ENCODE measurements at regions not wholly inside any gene's neighbourhood (a gene's known extent, or its start where the extent isn't known, plus 50 kb on each side); places are given as distances from the start of the nearest gene placed in this dataset.

DNA sequence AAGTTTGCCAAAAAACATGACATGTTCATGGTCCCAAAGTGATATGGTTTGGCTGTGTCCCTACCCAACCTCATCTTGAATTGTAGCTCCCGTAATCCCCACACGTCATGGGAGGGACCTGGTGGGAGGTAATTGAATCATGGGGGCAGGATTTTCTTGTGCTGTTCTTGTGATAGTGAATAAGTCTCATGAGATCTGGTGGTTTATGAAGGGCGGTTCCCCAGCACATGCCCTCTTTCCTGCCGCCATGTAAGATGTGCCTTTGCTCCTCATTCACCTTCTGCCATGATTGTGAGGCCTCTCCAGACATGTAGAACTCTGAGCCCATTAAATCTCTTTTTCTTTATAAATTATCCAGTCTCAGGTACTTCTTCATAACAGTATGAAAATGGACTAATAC lies 322.1 kb downstream of the MED10 start (continued):
- TF ChIP-seq, protein P1, sequence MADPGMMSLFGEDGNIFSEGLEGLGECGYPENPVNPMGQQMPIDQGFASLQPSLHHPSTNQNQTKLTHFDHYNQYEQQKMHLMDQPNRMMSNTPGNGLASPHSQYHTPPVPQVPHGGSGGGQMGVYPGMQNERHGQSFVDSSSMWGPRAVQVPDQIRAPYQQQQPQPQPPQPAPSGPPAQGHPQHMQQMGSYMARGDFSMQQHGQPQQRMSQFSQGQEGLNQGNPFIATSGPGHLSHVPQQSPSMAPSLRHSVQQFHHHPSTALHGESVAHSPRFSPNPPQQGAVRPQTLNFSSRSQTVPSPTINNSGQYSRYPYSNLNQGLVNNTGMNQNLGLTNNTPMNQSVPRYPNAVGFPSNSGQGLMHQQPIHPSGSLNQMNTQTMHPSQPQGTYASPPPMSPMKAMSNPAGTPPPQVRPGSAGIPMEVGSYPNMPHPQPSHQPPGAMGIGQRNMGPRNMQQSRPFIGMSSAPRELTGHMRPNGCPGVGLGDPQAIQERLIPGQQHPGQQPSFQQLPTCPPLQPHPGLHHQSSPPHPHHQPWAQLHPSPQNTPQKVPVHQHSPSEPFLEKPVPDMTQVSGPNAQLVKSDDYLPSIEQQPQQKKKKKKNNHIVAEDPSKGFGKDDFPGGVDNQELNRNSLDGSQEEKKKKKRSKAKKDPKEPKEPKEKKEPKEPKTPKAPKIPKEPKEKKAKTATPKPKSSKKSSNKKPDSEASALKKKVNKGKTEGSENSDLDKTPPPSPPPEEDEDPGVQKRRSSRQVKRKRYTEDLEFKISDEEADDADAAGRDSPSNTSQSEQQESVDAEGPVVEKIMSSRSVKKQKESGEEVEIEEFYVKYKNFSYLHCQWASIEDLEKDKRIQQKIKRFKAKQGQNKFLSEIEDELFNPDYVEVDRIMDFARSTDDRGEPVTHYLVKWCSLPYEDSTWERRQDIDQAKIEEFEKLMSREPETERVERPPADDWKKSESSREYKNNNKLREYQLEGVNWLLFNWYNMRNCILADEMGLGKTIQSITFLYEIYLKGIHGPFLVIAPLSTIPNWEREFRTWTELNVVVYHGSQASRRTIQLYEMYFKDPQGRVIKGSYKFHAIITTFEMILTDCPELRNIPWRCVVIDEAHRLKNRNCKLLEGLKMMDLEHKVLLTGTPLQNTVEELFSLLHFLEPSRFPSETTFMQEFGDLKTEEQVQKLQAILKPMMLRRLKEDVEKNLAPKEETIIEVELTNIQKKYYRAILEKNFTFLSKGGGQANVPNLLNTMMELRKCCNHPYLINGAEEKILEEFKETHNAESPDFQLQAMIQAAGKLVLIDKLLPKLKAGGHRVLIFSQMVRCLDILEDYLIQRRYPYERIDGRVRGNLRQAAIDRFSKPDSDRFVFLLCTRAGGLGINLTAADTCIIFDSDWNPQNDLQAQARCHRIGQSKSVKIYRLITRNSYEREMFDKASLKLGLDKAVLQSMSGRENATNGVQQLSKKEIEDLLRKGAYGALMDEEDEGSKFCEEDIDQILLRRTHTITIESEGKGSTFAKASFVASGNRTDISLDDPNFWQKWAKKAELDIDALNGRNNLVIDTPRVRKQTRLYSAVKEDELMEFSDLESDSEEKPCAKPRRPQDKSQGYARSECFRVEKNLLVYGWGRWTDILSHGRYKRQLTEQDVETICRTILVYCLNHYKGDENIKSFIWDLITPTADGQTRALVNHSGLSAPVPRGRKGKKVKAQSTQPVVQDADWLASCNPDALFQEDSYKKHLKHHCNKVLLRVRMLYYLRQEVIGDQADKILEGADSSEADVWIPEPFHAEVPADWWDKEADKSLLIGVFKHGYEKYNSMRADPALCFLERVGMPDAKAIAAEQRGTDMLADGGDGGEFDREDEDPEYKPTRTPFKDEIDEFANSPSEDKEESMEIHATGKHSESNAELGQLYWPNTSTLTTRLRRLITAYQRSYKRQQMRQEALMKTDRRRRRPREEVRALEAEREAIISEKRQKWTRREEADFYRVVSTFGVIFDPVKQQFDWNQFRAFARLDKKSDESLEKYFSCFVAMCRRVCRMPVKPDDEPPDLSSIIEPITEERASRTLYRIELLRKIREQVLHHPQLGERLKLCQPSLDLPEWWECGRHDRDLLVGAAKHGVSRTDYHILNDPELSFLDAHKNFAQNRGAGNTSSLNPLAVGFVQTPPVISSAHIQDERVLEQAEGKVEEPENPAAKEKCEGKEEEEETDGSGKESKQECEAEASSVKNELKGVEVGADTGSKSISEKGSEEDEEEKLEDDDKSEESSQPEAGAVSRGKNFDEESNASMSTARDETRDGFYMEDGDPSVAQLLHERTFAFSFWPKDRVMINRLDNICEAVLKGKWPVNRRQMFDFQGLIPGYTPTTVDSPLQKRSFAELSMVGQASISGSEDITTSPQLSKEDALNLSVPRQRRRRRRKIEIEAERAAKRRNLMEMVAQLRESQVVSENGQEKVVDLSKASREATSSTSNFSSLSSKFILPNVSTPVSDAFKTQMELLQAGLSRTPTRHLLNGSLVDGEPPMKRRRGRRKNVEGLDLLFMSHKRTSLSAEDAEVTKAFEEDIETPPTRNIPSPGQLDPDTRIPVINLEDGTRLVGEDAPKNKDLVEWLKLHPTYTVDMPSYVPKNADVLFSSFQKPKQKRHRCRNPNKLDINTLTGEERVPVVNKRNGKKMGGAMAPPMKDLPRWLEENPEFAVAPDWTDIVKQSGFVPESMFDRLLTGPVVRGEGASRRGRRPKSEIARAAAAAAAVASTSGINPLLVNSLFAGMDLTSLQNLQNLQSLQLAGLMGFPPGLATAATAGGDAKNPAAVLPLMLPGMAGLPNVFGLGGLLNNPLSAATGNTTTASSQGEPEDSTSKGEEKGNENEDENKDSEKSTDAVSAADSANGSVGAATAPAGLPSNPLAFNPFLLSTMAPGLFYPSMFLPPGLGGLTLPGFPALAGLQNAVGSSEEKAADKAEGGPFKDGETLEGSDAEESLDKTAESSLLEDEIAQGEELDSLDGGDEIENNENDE (IDR thresholded peaks at IDR 0.05; ENCODE audit: insufficient replicate concordance, low read length), result no peak
- TF ChIP-seq, protein P2, sequence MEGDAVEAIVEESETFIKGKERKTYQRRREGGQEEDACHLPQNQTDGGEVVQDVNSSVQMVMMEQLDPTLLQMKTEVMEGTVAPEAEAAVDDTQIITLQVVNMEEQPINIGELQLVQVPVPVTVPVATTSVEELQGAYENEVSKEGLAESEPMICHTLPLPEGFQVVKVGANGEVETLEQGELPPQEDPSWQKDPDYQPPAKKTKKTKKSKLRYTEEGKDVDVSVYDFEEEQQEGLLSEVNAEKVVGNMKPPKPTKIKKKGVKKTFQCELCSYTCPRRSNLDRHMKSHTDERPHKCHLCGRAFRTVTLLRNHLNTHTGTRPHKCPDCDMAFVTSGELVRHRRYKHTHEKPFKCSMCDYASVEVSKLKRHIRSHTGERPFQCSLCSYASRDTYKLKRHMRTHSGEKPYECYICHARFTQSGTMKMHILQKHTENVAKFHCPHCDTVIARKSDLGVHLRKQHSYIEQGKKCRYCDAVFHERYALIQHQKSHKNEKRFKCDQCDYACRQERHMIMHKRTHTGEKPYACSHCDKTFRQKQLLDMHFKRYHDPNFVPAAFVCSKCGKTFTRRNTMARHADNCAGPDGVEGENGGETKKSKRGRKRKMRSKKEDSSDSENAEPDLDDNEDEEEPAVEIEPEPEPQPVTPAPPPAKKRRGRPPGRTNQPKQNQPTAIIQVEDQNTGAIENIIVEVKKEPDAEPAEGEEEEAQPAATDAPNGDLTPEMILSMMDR (IDR thresholded peaks at IDR 0.05; ENCODE audit: control extremely low read depth in 1 of 3, insufficient read depth in 1 of 3, low read depth in 1 of 3, low read length in 3 of 3), result no peak
- TF ChIP-seq MAFK (IDR thresholded peaks at IDR 0.05; ENCODE audit: low read depth, low read length) (no peak), ASH2L (IDR thresholded peaks at IDR 0.05; ENCODE audit: low read length) (no peak), JUN (IDR thresholded peaks at IDR 0.05; ENCODE audit: low read depth, low read length) (no peak), CTBP2 (IDR thresholded peaks at IDR 0.05; ENCODE audit: borderline replicate concordance, insufficient read depth, insufficient read length, low read length) (no peak), TBP (IDR thresholded peaks at IDR 0.05; ENCODE audit: low read depth, low read length) (no peak), SP4 (IDR thresholded peaks at IDR 0.05; ENCODE audit: low read length) (no peak)
- TF ChIP-seq, protein P3, sequence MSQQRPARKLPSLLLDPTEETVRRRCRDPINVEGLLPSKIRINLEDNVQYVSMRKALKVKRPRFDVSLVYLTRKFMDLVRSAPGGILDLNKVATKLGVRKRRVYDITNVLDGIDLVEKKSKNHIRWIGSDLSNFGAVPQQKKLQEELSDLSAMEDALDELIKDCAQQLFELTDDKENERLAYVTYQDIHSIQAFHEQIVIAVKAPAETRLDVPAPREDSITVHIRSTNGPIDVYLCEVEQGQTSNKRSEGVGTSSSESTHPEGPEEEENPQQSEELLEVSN (IDR thresholded peaks at IDR 0.05), result no peak

All from H1 (cell line).